ENCODE measurements at regions not wholly inside any gene's neighbourhood (a gene's known extent, or its start where the extent isn't known, plus 50 kb on each side); places are given as distances from the start of the nearest gene placed in this dataset.

DNA sequence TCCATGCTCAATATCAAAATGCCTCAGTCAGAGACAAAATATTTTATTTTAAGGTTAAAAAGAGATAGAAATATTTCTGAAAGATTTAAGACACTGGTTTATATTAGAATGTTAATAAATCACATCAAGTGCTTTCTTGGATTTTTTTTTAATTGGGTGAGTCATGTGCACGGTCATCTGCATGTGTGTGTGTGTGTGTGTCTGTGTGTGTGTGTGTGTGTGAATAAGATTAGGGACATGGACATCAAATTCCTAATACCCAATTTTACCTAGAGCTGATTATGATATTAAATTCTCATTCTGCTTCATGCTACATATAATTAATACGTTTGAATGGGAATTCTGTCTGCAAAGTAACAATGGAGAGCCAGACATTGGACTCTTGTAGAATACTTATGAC, 122.9 kb downstream of the BASP1 start:
- Histone ChIP-seq H3K4me3 (replicated peaks in 1 of 3; ENCODE audit: insufficient read depth in 1 of 3, low read depth in 1 of 3, low read length in 3 of 3) (no peak overlapping the region), H3K9ac (replicated peaks; ENCODE audit: extremely low read depth, insufficient read depth, low read length) (no peak overlapping the region), H3K4me1 (ENCODE audit: control insufficient read depth, extremely low read depth, insufficient read depth, low read length) (peaks cover 9% of the 10 kb centered on the region), H3K9me1 (replicated peaks; ENCODE audit: control insufficient read depth, extremely low read depth, insufficient read depth, low read length) (no peaks in the 10 kb centered on the region), H3K9me3 (replicated peaks; ENCODE audit: control insufficient read depth, insufficient read depth, low read length) (no peaks in the 10 kb centered on the region), H4K20me1 (replicated peaks; ENCODE audit: control insufficient read depth, extremely low read depth, insufficient read depth, low read length) (no peaks in the 10 kb centered on the region), H2AFZ (ENCODE audit: low read depth, low read length) (no peak overlapping the region), H3K36me3 (ENCODE audit: control insufficient read depth in 2 of 2, extremely low read depth in 1 of 2, insufficient read depth in 2 of 2, low read length in 2 of 2) (no peaks in the 10 kb centered on the region), H3K27me3 (ENCODE audit: control insufficient read depth in 2 of 2, insufficient read depth in 2 of 2, low read length in 2 of 2) (peaks cover 0 to 3% of the 10 kb centered on the region in 2 experiments), H3K4me2 (ENCODE audit: insufficient read depth, low read length) (no peak overlapping the region), H3K27ac (ENCODE audit: insufficient read depth, low read depth, low read length) (no peak overlapping the region), H3K79me2 (ENCODE audit: control insufficient read depth, insufficient read depth, low read length) (no peaks in the 10 kb centered on the region)
- CTCF ChIA-PET, result interaction anchor here (0.8 to 1.4 kb wide), 2 partner anchors 35 to 124 kb away, joined by 3 read pairs; no protein-coding TSS in a partner anchor
- DNase-seq (ENCODE audit: low read depth, low spot score), result no peak
- intact Hi-C loops (cut with micrococcal nuclease), result loop anchor here (5.0 kb wide), 1 partner anchor 83 kb away; no protein-coding TSS in a partner anchor
- FAIRE-seq, result no peak
- POLR2A ChIA-PET, result no interaction called here
- TF ChIP-seq FOS (IDR thresholded peaks at IDR 0.05; ENCODE audit: borderline replicate concordance, insufficient read depth, low read length) (peak; percentile 23), GATA2 (IDR thresholded peaks at IDR 0.05; ENCODE audit: insufficient read depth, insufficient read length, low read depth, low read length) (no peak), JUN (IDR thresholded peaks at IDR 0.05; ENCODE audit: borderline replicate concordance, insufficient read depth, insufficient read length, low read depth) (peak; percentile 7)
- dilution Hi-C loops (cut with MboI; ENCODE audit: extremely low pct_ligation_motif_present, low sequenced_read_pairs), result no loop called here
- BruUV-seq (replicated peaks), result no TSS peak

GRCh38 chr5:17340819-17341218, 123.4 kb downstream of the BASP1 start:
- H3K9ac ChIP-seq (replicated peaks; ENCODE audit: extremely low read depth, insufficient read depth, low read length), result no peak overlapping the region
- BruUV-seq (replicated peaks), result no TSS peak
- DNase-seq (ENCODE audit: low read depth, low spot score), result peak; percentile 87
- no peak overlapping the region for H3K4me3 ChIP-seq (replicated peaks in 1 of 3; ENCODE audit: insufficient read depth in 1 of 3, low read depth in 1 of 3, low read length in 3 of 3)
- TF ChIP-seq GATA2 (IDR thresholded peaks at IDR 0.05; ENCODE audit: insufficient read depth, insufficient read length, low read depth, low read length), result peak; percentile 59
- no peak for TF ChIP-seq MAX (IDR thresholded peaks at IDR 0.05; ENCODE audit: insufficient read depth, insufficient read length)
- TF ChIP-seq EZH2 (IDR thresholded peaks at IDR 0.05; ENCODE audit: borderline replicate concordance, low read depth, low read length, severe bottlenecking), result no peak
- no peak for TF ChIP-seq POLR2A (IDR thresholded peaks at IDR 0.05; ENCODE audit: low read depth, low read length)
- H3K27me3 ChIP-seq (ENCODE audit: control insufficient read depth in 2 of 2, insufficient read depth in 2 of 2, low read length in 2 of 2), result peaks cover 0 to 3% of the 10 kb centered on the region in 2 experiments
- H2AFZ ChIP-seq (ENCODE audit: low read depth, low read length), result no peak overlapping the region
- H3K4me1 ChIP-seq (ENCODE audit: control insufficient read depth, extremely low read depth, insufficient read depth, low read length), result peaks cover 9% of the 10 kb centered on the region
- H3K9me3 ChIP-seq (replicated peaks; ENCODE audit: control insufficient read depth, insufficient read depth, low read length), result no peaks in the 10 kb centered on the region
- no peaks in the 10 kb centered on the region for H3K79me2 ChIP-seq (ENCODE audit: control insufficient read depth, insufficient read depth, low read length)
- no peak overlapping the region for H3K4me2 ChIP-seq (ENCODE audit: insufficient read depth, low read length)
- no peaks in the 10 kb centered on the region for H3K36me3 ChIP-seq (ENCODE audit: control insufficient read depth in 2 of 2, extremely low read depth in 1 of 2, insufficient read depth in 2 of 2, low read length in 2 of 2)
- H4K20me1 ChIP-seq (replicated peaks; ENCODE audit: control insufficient read depth, extremely low read depth, insufficient read depth, low read length), result no peaks in the 10 kb centered on the region
- intact Hi-C loops (cut with micrococcal nuclease) (loop anchor here (5.0 kb wide), 1 partner anchor 84 kb away; no protein-coding TSS in a partner anchor), dilution Hi-C loops (cut with MboI; ENCODE audit: extremely low pct_ligation_motif_present, low sequenced_read_pairs) (no loop called here)
- ChIA-PET POLR2A (no interaction called here), CTCF (interaction anchor here (0.8 to 1.4 kb wide), 2 partner anchors 35 to 125 kb away, joined by 3 read pairs; no protein-coding TSS in a partner anchor)
- H3K27ac ChIP-seq (ENCODE audit: insufficient read depth, low read depth, low read length), result no peak overlapping the region
- peak; percentile 69 for FAIRE-seq
- no peaks in the 10 kb centered on the region for H3K9me1 ChIP-seq (replicated peaks; ENCODE audit: control insufficient read depth, extremely low read depth, insufficient read depth, low read length)
